ENCODE measurements at regions not wholly inside any gene's neighbourhood (a gene's known extent, or its start where the extent isn't known, plus 50 kb on each side); places are given as distances from the start of the nearest gene placed in this dataset.

- TF ChIP-seq CTCF (conservative IDR thresholded peaks at IDR 0.05 in 1 of 2, IDR thresholded peaks at IDR 0.05 in 1 of 2; ENCODE audit: extremely low read depth in 1 of 2, insufficient read depth in 1 of 2, low read depth in 1 of 2, low read length in 2 of 2) (no peak), EZH2 (IDR thresholded peaks at IDR 0.05; ENCODE audit: borderline replicate concordance, low read length) (no peak)
These were observed 764.0 kb upstream of the CITED2 start for GRCh38 chr6:140138311-140139010.

Measured in mammary epithelial cell (primary cell).